ENCODE measurements at regions not wholly inside any gene's neighbourhood (a gene's known extent, or its start where the extent isn't known, plus 50 kb on each side); places are given as distances from the start of the nearest gene placed in this dataset.

- no peak for DNase-seq (ENCODE audit: low spot score)
- in situ Hi-C loops (cut with HindIII; ENCODE audit: low sequenced_read_pairs), result no loop called here
Measured at GRCh38 chr3:161555320-161555719, 58.7 kb downstream of the OTOL1 start.

- DNase-seq (ENCODE audit: low spot score), result no peak
- in situ Hi-C loops (cut with HindIII; ENCODE audit: low sequenced_read_pairs), result no loop called here
Measured at GRCh38 chr3:161556533-161556932, 59.9 kb downstream of the OTOL1 start.

GRCh38 chr3:161556941-161557340, 60.3 kb downstream of the OTOL1 start:
- in situ Hi-C loops (cut with HindIII; ENCODE audit: low sequenced_read_pairs), result no loop called here
- no peak for DNase-seq (ENCODE audit: low spot score)

- peak; percentile 12 for DNase-seq (ENCODE audit: low spot score)
- in situ Hi-C loops (cut with HindIII; ENCODE audit: low sequenced_read_pairs), result no loop called here
Measured at GRCh38 chr3:161557445-161558150, 61.0 kb downstream of the OTOL1 start.

GRCh38 chr3:161558236-161558635, 61.6 kb downstream of the OTOL1 start:
- peak; percentile 68 for DNase-seq (ENCODE audit: low spot score)
- in situ Hi-C loops (cut with HindIII; ENCODE audit: low sequenced_read_pairs), result no loop called here

GRCh38 chr3:161559177-161559998, 62.8 kb downstream of the OTOL1 start:
- DNase-seq (ENCODE audit: low spot score), result peak; percentile 36
- in situ Hi-C loops (cut with HindIII; ENCODE audit: low sequenced_read_pairs), result no loop called here

- in situ Hi-C loops (cut with HindIII; ENCODE audit: low sequenced_read_pairs), result no loop called here
Measured at GRCh38 chr3:161560008-161560637, 63.5 kb downstream of the OTOL1 start.

GRCh38 chr3:161567577-161568361, 71.2 kb downstream of the OTOL1 start:
- in situ Hi-C loops (cut with HindIII; ENCODE audit: low sequenced_read_pairs), result no loop called here

More at GRCh38 chr3:161560008-161560637, 63.5 kb downstream of the OTOL1 start:
- peak; percentile 69 for DNase-seq (ENCODE audit: low spot score)

GRCh38 chr3:161568671-161569070, 72.1 kb downstream of the OTOL1 start:
- in situ Hi-C loops (cut with HindIII; ENCODE audit: low sequenced_read_pairs), result no loop called here
- DNase-seq (ENCODE audit: low spot score), result no peak

More at GRCh38 chr3:161567577-161568361, 71.2 kb downstream of the OTOL1 start:
- no peak for DNase-seq (ENCODE audit: low spot score)

GRCh38 chr3:161571951-161572350, 75.3 kb downstream of the OTOL1 start:
- in situ Hi-C loops (cut with HindIII; ENCODE audit: low sequenced_read_pairs), result no loop called here
- DNase-seq (ENCODE audit: low spot score), result no peak

- in situ Hi-C loops (cut with HindIII; ENCODE audit: low sequenced_read_pairs), result no loop called here
- no peak for DNase-seq (ENCODE audit: low spot score)
Measured at GRCh38 chr3:161573136-161573535, 76.5 kb downstream of the OTOL1 start.

GRCh38 chr3:161575901-161576300, 79.3 kb downstream of the OTOL1 start:
- in situ Hi-C loops (cut with HindIII; ENCODE audit: low sequenced_read_pairs), result no loop called here

GRCh38 chr3:161576311-161576710, 79.7 kb downstream of the OTOL1 start:
- DNase-seq (ENCODE audit: low spot score), result no peak
- in situ Hi-C loops (cut with HindIII; ENCODE audit: low sequenced_read_pairs), result no loop called here

More at GRCh38 chr3:161575901-161576300, 79.3 kb downstream of the OTOL1 start:
- DNase-seq (ENCODE audit: low spot score), result no peak

- in situ Hi-C loops (cut with HindIII; ENCODE audit: low sequenced_read_pairs), result no loop called here
- no peak for DNase-seq (ENCODE audit: low spot score)
Measured at GRCh38 chr3:161576714-161577510, 80.3 kb downstream of the OTOL1 start.

GRCh38 chr3:161577662-161578061, 81.1 kb downstream of the OTOL1 start:
- DNase-seq (ENCODE audit: low spot score), result no peak
- in situ Hi-C loops (cut with HindIII; ENCODE audit: low sequenced_read_pairs), result no loop called here

- in situ Hi-C loops (cut with HindIII; ENCODE audit: low sequenced_read_pairs), result no loop called here
- no peak for DNase-seq (ENCODE audit: low spot score)
Measured at GRCh38 chr3:161579395-161580126, 83.0 kb downstream of the OTOL1 start.

- no peak for DNase-seq (ENCODE audit: low spot score)
- in situ Hi-C loops (cut with HindIII; ENCODE audit: low sequenced_read_pairs), result no loop called here
Measured at GRCh38 chr3:161585922-161586321, 89.3 kb downstream of the OTOL1 start.

Data from G401 (cell line).